Keratinocyte (primary cell): ENCODE measurements at regions not wholly inside any gene's neighbourhood (a gene's known extent, or its start where the extent isn't known, plus 50 kb on each side); places are given as distances from the start of the nearest gene placed in this dataset.

ENCODE experiments used
- EZH2 ChIP-seq: IDR thresholded peaks from one replicate; pipeline ENCODE4 v1.6.1; 2012; ENCODE audit warnings: inconsistent platforms, mild to moderate bottlenecking, low read length, moderate library complexity
- TF ChIP-seq, protein P1 (sequence below), 3 experiments: IDR thresholded peaks in 1 of 3; conservative IDR thresholded peaks in 1 of 3; optimal IDR thresholded peaks in 1 of 3; 2 replicates in 2 of 3; 3 replicates in 1 of 3; pipeline versions ENCODE3 to v1.5.1; 2011; ENCODE audit warnings: low read length in 3 of 3, mild to moderate bottlenecking in 3 of 3, moderate library complexity in 2 of 3, control low read depth in 1 of 3, inconsistent platforms in 1 of 3; ENCODE audit not compliant: insufficient read depth in 2 of 3; ENCODE audit errors: extremely low read depth in 1 of 3

DNA sequence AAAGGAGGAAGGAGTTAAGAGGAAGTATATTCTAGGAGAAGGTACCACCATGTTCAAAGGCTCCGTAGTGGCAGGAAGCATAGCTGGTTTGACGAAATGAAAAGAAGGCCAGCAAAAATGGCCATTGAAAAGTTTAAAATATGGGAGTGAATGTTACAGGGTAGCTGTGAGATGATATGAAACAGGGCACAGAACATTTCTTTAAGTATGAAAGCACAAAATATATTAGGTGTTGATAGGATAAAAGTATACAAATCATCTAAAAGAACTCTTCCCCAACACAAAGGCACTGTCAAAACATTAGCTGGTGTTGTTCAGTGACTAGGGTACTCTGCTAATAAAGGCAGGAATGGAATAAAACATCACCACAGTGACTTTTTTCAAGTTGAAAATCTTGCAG lies 216.2 kb downstream of the LRRN1 start:
- TF ChIP-seq, protein P1, sequence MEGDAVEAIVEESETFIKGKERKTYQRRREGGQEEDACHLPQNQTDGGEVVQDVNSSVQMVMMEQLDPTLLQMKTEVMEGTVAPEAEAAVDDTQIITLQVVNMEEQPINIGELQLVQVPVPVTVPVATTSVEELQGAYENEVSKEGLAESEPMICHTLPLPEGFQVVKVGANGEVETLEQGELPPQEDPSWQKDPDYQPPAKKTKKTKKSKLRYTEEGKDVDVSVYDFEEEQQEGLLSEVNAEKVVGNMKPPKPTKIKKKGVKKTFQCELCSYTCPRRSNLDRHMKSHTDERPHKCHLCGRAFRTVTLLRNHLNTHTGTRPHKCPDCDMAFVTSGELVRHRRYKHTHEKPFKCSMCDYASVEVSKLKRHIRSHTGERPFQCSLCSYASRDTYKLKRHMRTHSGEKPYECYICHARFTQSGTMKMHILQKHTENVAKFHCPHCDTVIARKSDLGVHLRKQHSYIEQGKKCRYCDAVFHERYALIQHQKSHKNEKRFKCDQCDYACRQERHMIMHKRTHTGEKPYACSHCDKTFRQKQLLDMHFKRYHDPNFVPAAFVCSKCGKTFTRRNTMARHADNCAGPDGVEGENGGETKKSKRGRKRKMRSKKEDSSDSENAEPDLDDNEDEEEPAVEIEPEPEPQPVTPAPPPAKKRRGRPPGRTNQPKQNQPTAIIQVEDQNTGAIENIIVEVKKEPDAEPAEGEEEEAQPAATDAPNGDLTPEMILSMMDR (optimal IDR thresholded peaks at IDR 0.05 in 1 of 3, IDR thresholded peaks at IDR 0.05 in 1 of 3, conservative IDR thresholded peaks at IDR 0.05 in 1 of 3; ENCODE audit: extremely low read depth in 1 of 3, insufficient read depth in 2 of 3, low read length in 3 of 3): no peak
- TF ChIP-seq EZH2: no peak
